Esophagus squamous epithelium (tissue), 5 donors: ENCODE measurements at regions not wholly inside any gene's neighbourhood (a gene's known extent, or its start where the extent isn't known, plus 50 kb on each side); places are given as distances from the start of the nearest gene placed in this dataset.

Experiments used
- DNase-seq: peaks from one replicate; lab custom pipeline; 2025; lab: John Stamatoyannopoulos, UW
- H3K27ac ChIP-seq, 4 donors: fragments of 200-600 bp; sonication (generic); one replicate each; pipeline ENCODE4 v1.5.1; 2016 to 2019; ENCODE audit warnings: mild to moderate bottlenecking in 1 of 4
- H3K27me3 ChIP-seq, 4 donors: fragments of 200-600 bp; sonication (generic); 1 replicate in 3 of 4; 2 replicates in 1 of 4; pipeline versions ENCODE4 v1.5.1 to v1.6.0; 2017 to 2021; ENCODE audit warnings: antibody characterized with exemption in 1 of 4
- H3K36me3 ChIP-seq, 3 donors: fragments of 200-600 bp; sonication (generic); one replicate each; pipeline ENCODE4 v1.5.1; 2016 to 2019
- H3K4me1 ChIP-seq, 3 donors: fragments of 200-600 bp; sonication (generic); one replicate each; pipeline ENCODE4 v1.5.1; 2017 to 2019
- H3K4me3 ChIP-seq, 4 donors: fragments of 200-600 bp; sonication (generic); 1 replicate in 3 of 4; 2 replicates in 1 of 4; pipeline ENCODE4 v1.5.1; 2016 to 2019; ENCODE audit warnings: mild to moderate bottlenecking in 2 of 4, moderate library complexity in 1 of 4
- H3K9me3 ChIP-seq, 3 donors: fragments of 200-600 bp; sonication (generic); one replicate each; pipeline ENCODE4 v1.5.1; 2016 to 2019
- POLR2A ChIP-seq, 4 donors: fragments of 450-650 bp; IDR thresholded peaks; one replicate each; pipeline ENCODE4 v1.6.1; 2017; ENCODE audit warnings: antibody characterized with exemption in 4 of 4, mild to moderate bottlenecking in 4 of 4, moderate library complexity in 3 of 4
- WGBS, 2 donors: methylation state at CpG; one replicate each; pipeline ENCODE4 v1.1.5; 2018; 5-methylcytosine and 5-hydroxymethylcytosine counted together
- intact Hi-C: fragments of 100-400 bp; cut with DNase I; formaldehyde crosslinking; loops from one replicate; pipeline ENCODE4 v1.15.0; 2022
- TF ChIP-seq, protein P1 (sequence below), 6 experiments: fragments of 450-650 bp in 4 of 6; fragments of 200-600 bp in 2 of 6; sonication (generic) in 2 of 6; IDR thresholded peaks; one replicate each; pipeline ENCODE4 v1.5.1; 2016 to 2019; ENCODE audit warnings: antibody characterized with exemption in 6 of 6, mild to moderate bottlenecking in 4 of 6, moderate library complexity in 4 of 6
- donor health status: DM: yes; HTN: yes; CAD: no.

DNA sequence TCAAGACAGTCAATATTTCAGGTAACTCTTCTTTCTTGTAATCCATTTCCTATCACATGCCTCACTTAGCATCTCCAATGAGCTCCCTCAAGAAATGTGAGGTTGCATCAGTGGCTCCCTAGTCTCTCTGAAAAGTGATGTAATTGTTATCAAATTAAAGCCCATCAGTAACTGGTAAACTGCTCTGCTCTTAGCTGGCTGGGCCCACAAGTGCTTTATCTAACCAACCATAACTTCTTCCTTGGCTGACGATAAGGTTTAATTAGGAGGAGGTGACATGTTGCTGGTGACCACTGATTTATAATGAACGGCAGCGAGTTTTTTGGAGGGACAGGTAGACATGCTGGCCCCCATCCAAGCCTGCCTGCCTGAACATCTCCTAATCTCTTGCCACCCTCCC is 79.6 kb downstream of the RTP4 start:
- no peak for TF ChIP-seq POLR2A (IDR thresholded peaks at IDR 0.05)
- TF ChIP-seq, protein P1, sequence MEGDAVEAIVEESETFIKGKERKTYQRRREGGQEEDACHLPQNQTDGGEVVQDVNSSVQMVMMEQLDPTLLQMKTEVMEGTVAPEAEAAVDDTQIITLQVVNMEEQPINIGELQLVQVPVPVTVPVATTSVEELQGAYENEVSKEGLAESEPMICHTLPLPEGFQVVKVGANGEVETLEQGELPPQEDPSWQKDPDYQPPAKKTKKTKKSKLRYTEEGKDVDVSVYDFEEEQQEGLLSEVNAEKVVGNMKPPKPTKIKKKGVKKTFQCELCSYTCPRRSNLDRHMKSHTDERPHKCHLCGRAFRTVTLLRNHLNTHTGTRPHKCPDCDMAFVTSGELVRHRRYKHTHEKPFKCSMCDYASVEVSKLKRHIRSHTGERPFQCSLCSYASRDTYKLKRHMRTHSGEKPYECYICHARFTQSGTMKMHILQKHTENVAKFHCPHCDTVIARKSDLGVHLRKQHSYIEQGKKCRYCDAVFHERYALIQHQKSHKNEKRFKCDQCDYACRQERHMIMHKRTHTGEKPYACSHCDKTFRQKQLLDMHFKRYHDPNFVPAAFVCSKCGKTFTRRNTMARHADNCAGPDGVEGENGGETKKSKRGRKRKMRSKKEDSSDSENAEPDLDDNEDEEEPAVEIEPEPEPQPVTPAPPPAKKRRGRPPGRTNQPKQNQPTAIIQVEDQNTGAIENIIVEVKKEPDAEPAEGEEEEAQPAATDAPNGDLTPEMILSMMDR (IDR thresholded peaks at IDR 0.05): no peak
- Histone ChIP-seq H3K9me3 (no peaks in the 10 kb centered on the region), H3K36me3 (no peaks in the 10 kb centered on the region), H3K4me1 (no peaks in the 10 kb centered on the region), H3K27ac (no peak overlapping the region), H3K4me3 (no peak overlapping the region), H3K27me3 (no peaks in the 10 kb centered on the region)
- intact Hi-C loops: no loop called here
- 91 to 100% methylated on average over 3 of the region's 3 CpGs for WGBS, 2 donors
- DNase-seq: no peak

DNA sequence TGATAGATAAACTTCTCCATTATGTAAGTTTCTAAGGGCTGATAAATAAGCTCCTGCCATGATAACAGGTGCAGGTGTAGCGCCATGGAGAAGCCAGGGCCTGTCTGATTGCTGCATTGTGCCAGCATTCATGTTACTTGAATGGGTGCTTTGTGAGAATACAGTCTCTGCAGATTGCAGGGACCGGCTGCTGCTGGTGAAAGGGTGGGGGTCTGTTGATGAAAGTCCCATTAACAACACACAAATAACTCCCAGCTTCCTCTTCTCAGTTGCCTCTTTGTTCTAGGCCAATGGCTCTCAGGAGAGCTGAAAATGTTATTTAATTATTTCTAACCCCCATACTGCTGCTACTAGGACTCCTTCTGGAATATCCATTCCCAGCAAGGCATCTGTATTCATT is 77.2 kb downstream of the RTP4 start:
- no peak for TF ChIP-seq POLR2A (IDR thresholded peaks at IDR 0.05)
- TF ChIP-seq, protein P1 (IDR thresholded peaks at IDR 0.05): no peak
- no peaks in the 10 kb centered on the region for H3K9me3 ChIP-seq
- H3K4me1 ChIP-seq: no peaks in the 10 kb centered on the region
- no peak overlapping the region for H3K27ac ChIP-seq
- no peak for DNase-seq
- no peaks in the 10 kb centered on the region for H3K27me3 ChIP-seq
- intact Hi-C loops: no loop called here
- H3K36me3 ChIP-seq: no peaks in the 10 kb centered on the region
- H3K4me3 ChIP-seq: no peak overlapping the region
- 51 to 65% methylated on average over 2 of the region's 2 CpGs for WGBS, 2 donors

DNA sequence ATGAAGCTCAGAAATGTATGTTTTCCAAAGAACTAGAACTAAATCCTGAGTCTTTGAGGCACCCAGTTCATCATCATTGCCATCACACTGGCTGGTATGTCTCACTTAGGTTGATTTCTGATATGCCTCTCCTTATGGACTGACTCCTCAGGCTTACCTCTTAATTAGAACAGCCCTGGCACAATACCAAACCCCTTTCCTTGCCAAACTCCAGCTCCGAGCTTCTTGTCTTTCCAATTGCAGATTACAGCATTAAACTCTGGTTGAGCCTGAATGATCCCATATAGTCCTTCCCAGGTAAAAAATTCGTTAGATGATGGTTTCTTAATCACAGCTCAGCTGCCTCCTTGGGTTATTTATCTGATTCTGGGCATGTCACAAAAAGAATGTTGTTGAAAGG is 66.3 kb downstream of the RTP4 start:
- DNase-seq: no peak
- Histone ChIP-seq H3K27me3 (peaks cover 0 to 10% (median 0%) of the 10 kb centered on the region in 4 donors), H3K9me3 (no peaks in the 10 kb centered on the region), H3K27ac (no peak overlapping the region), H3K4me3 (no peak overlapping the region), H3K4me1 (no peaks in the 10 kb centered on the region), H3K36me3 (no peaks in the 10 kb centered on the region)
- TF ChIP-seq, protein P1 (IDR thresholded peaks at IDR 0.05): no peak
- TF ChIP-seq POLR2A (IDR thresholded peaks at IDR 0.05): no peak
- WGBS, 2 donors: 29 to 36% methylated on average over 2 of the region's 2 CpGs
- intact Hi-C loops: no loop called here

GRCh38 chr3:187430576-187430975 is 62.4 kb downstream of the RTP4 start:
- no peaks in the 10 kb centered on the region for H3K9me3 ChIP-seq
- no peak overlapping the region for H3K4me3 ChIP-seq
- H3K27me3 ChIP-seq: peaks cover 0 to 10% (median 0%) of the 10 kb centered on the region in 4 donors
- intact Hi-C loops: no loop called here
- TF ChIP-seq POLR2A (IDR thresholded peaks at IDR 0.05): no peak
- TF ChIP-seq, protein P1 (IDR thresholded peaks at IDR 0.05): no peak
- H3K27ac ChIP-seq: no peak overlapping the region
- no peaks in the 10 kb centered on the region for H3K4me1 ChIP-seq
- DNase-seq: no peak
- WGBS, 2 donors: 46 to 52% methylated on average over 4 to 5 of the region's 5 CpGs
- no peaks in the 10 kb centered on the region for H3K36me3 ChIP-seq
